ENCODE measurements at regions not wholly inside any gene's neighbourhood (a gene's known extent, or its start where the extent isn't known, plus 50 kb on each side); places are given as distances from the start of the nearest gene placed in this dataset.
"Not testable (repeated sequence)": the region's sequence is repeated elsewhere in the genome, so short reads cannot be mapped to it uniquely, and the experiment has no call there.

- DNase-seq (ENCODE audit: low read depth) = no peak
These were observed 310.6 kb upstream of the RSPO3 start for GRCh38 chr6:126807876-126808275.

GRCh38 chr6:126811321-126811720 is 307.1 kb upstream of the RSPO3 start:
- peak; percentile 17 for DNase-seq (ENCODE audit: low read depth)

GRCh38 chr6:126812010-126812409 is 306.5 kb upstream of the RSPO3 start:
- DNase-seq (ENCODE audit: low read depth) = no peak

- peak; percentile 24 for DNase-seq (ENCODE audit: low read depth)
These were observed 305.8 kb upstream of the RSPO3 start for GRCh38 chr6:126812651-126813050.

GRCh38 chr6:126820634-126821033 is 297.8 kb upstream of the RSPO3 start:
- DNase-seq (ENCODE audit: low read depth) = no peak

GRCh38 chr6:126821706-126822105 is 296.8 kb upstream of the RSPO3 start:
- DNase-seq (ENCODE audit: low read depth) = no peak

GRCh38 chr6:126824226-126824625 is 294.2 kb upstream of the RSPO3 start:
- peak; percentile 27 for DNase-seq (ENCODE audit: low read depth)

- DNase-seq (ENCODE audit: low read depth) = no peak
These were observed 293.7 kb upstream of the RSPO3 start for GRCh38 chr6:126824815-126825214.

- peak; percentile 31 for DNase-seq (ENCODE audit: low read depth)
These were observed 292.2 kb upstream of the RSPO3 start for GRCh38 chr6:126826166-126826714.

- no peak for DNase-seq (ENCODE audit: low read depth)
These were observed 287.0 kb upstream of the RSPO3 start for GRCh38 chr6:126831461-126831860.

GRCh38 chr6:126842769-126843168 is 275.7 kb upstream of the RSPO3 start:
- no peak for DNase-seq (ENCODE audit: low read depth)

GRCh38 chr6:126848119-126848518 is 270.4 kb upstream of the RSPO3 start:
- no peak for DNase-seq (ENCODE audit: low read depth)

- DNase-seq (ENCODE audit: low read depth) = no peak
These were observed 250.8 kb upstream of the RSPO3 start for GRCh38 chr6:126867641-126868040.

GRCh38 chr6:126873351-126873750 is 245.1 kb upstream of the RSPO3 start:
- no peak for DNase-seq (ENCODE audit: low read depth)

- DNase-seq (ENCODE audit: low read depth) = no peak
These were observed 244.7 kb upstream of the RSPO3 start for GRCh38 chr6:126873791-126874190.

- DNase-seq (ENCODE audit: low read depth) = no peak
These were observed 242.0 kb upstream of the RSPO3 start for GRCh38 chr6:126876446-126876845.

- DNase-seq (ENCODE audit: low read depth) = no peak
These were observed 237.5 kb upstream of the RSPO3 start for GRCh38 chr6:126880964-126881363.

- peak; percentile 43 for DNase-seq (ENCODE audit: low read depth)
These were observed 232.4 kb upstream of the RSPO3 start for GRCh38 chr6:126886106-126886505.

- DNase-seq (ENCODE audit: low read depth) = no peak
These were observed 229.4 kb upstream of the RSPO3 start for GRCh38 chr6:126888727-126889725.

- DNase-seq (ENCODE audit: low read depth) = no peak
These were observed 228.4 kb upstream of the RSPO3 start for GRCh38 chr6:126890055-126890454.

- no peak for DNase-seq (ENCODE audit: low read depth)
These were observed 227.3 kb upstream of the RSPO3 start for GRCh38 chr6:126891158-126891557.

GRCh38 chr6:126892869-126893268 is 225.6 kb upstream of the RSPO3 start:
- not testable (repeated sequence) for DNase-seq (ENCODE audit: low read depth)

GRCh38 chr6:126897758-126898157 is 220.7 kb upstream of the RSPO3 start:
- no peak for DNase-seq (ENCODE audit: low read depth)

Data from iris pigment epithelial cell (primary cell).